ENCODE measurements at regions not wholly inside any gene's neighbourhood (a gene's known extent, or its start where the extent isn't known, plus 50 kb on each side); places are given as distances from the start of the nearest gene placed in this dataset.

DNA sequence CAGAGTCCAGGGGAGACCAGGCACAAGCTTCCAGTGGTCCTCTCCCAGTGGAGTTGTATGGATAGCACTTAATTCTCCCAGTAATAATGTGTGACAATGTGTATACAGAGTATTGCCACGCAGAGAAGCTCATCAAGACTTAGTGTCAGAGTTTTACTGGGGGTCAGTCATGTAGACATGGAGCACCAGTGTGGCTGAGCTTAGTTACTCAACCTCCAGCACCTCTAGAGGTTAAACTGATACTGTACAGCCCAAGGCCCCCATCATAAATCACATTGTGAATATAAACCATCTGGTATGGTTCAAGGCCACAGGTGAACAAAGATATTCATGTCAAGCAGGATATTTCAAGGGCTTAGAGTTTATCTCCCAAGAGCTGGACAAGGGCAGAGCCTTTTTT is 378.1 kb upstream of the TMPO start:
- H4K91ac ChIP-seq (ENCODE audit: insufficient read length, low read depth, low read length): no peak overlapping the region
- WGBS (ENCODE audit: extremely low coverage, insufficient read length, low lambda C conversion rate): no CpG with 5 or more reads among the region's 1 CpG

More for the DNA sequence above, 378.1 kb upstream of the TMPO start:
- TF ChIP-seq, protein P1, sequence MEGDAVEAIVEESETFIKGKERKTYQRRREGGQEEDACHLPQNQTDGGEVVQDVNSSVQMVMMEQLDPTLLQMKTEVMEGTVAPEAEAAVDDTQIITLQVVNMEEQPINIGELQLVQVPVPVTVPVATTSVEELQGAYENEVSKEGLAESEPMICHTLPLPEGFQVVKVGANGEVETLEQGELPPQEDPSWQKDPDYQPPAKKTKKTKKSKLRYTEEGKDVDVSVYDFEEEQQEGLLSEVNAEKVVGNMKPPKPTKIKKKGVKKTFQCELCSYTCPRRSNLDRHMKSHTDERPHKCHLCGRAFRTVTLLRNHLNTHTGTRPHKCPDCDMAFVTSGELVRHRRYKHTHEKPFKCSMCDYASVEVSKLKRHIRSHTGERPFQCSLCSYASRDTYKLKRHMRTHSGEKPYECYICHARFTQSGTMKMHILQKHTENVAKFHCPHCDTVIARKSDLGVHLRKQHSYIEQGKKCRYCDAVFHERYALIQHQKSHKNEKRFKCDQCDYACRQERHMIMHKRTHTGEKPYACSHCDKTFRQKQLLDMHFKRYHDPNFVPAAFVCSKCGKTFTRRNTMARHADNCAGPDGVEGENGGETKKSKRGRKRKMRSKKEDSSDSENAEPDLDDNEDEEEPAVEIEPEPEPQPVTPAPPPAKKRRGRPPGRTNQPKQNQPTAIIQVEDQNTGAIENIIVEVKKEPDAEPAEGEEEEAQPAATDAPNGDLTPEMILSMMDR (conservative IDR thresholded peaks at IDR 0.05): peak; percentile 20; the same call in 1 of the 3 replicates
- Mint-ChIP-seq H3K27me3 (ENCODE audit: low read depth) (no peaks in the 10 kb centered on the region), H3K4me3 (no peak overlapping the region), H3K27ac (peak overlapping the region in 2 of 3 experiments; percentile 26 to 36; a peak in 1 of 7 replicates), H3K36me3 (ENCODE audit: insufficient read depth in 1 of 3, low read depth in 3 of 3) (no peaks in the 10 kb centered on the region), H3K4me1 (peaks cover 12 to 20% of the 10 kb centered on the region in 2 experiments), H3K9me3 (no peaks in the 10 kb centered on the region)
- no peaks in the 10 kb centered on the region; the same call in 1 of the 2 replicates for H3K4me1 ChIP-seq (ENCODE audit: insufficient read depth, low read length)
- no peak overlapping the region for H3K18ac ChIP-seq (ENCODE audit: insufficient read length, low read depth, low read length)
- H4K8ac ChIP-seq (replicated peaks; ENCODE audit: insufficient read length, low read depth, low read length): no peak overlapping the region
- no peak overlapping the region for H3K56ac ChIP-seq (ENCODE audit: insufficient read length, low read depth, low read length)
- H3K23me2 ChIP-seq (ENCODE audit: insufficient read length, low read depth, low read length, poor library complexity, severe bottlenecking): no peaks in the 10 kb centered on the region
- H4K20me1 ChIP-seq (ENCODE audit: control insufficient read depth, insufficient read depth, insufficient read length): no peaks in the 10 kb centered on the region
- no peak overlapping the region for H3K9ac ChIP-seq (ENCODE audit: extremely low read depth, insufficient read length, low read length)
- H3K23ac ChIP-seq (ENCODE audit: insufficient read length, low read depth, low read length): no peak overlapping the region
- no peak overlapping the region for H3K27ac ChIP-seq (ENCODE audit: insufficient read length, low read depth, low read length)
- H2BK20ac ChIP-seq (ENCODE audit: low read depth, low read length, poor library complexity, severe bottlenecking): no peak overlapping the region
- H2BK15ac ChIP-seq (ENCODE audit: low read depth, low read length): no peak overlapping the region
- no peak overlapping the region for H4K5ac ChIP-seq (ENCODE audit: insufficient read length, low read depth, low read length)
- no peak overlapping the region for H3K14ac ChIP-seq (ENCODE audit: insufficient read depth, low read length)
- no peaks in the 10 kb centered on the region for H3K79me1 ChIP-seq (ENCODE audit: insufficient read depth, low read depth, low read length, poor library complexity, severe bottlenecking)
- DNase-seq: no peak
- no peak overlapping the region for H2BK120ac ChIP-seq (ENCODE audit: low read depth, low read length, poor library complexity, severe bottlenecking)
- no peak overlapping the region for H3T11ph ChIP-seq (ENCODE audit: low read length)
- H3K9me3 ChIP-seq (ENCODE audit: control insufficient read depth, low read depth, low read length): no peaks in the 10 kb centered on the region
- no peak overlapping the region for H2BK12ac ChIP-seq (ENCODE audit: insufficient read length, low read depth, low read length)
- H3K4me2 ChIP-seq (ENCODE audit: insufficient read depth, insufficient read length, low read length): no peak overlapping the region
- no peaks in the 10 kb centered on the region for H3K79me2 ChIP-seq (ENCODE audit: insufficient read depth, low read length)
- H3K27me3 ChIP-seq (ENCODE audit: insufficient read depth, low read length): no peaks in the 10 kb centered on the region
- no peak overlapping the region for H2BK5ac ChIP-seq (ENCODE audit: insufficient read length, low read length)
- H3K4ac ChIP-seq (ENCODE audit: low read depth, low read length): no peak overlapping the region
- no peak overlapping the region for H2AFZ ChIP-seq (ENCODE audit: low read length)
- H2AK5ac ChIP-seq (ENCODE audit: insufficient read length, low read length): no peak overlapping the region

All from H9 (cell line).